Skin of body (tissue), 2 donors: ENCODE measurements at regions not wholly inside any gene's neighbourhood (a gene's known extent, or its start where the extent isn't known, plus 50 kb on each side); places are given as distances from the start of the nearest gene placed in this dataset. TPM values are rescaled to one million over a fixed set of nuclear protein-coding genes. Genes with fewer than 3 reads are reported as not detected.

Experiments used
- DNase-seq: peaks from one replicate; lab custom pipeline; 2025; lab: John Stamatoyannopoulos, UW
- small RNA-seq: library from RNA; depleted of rRNA; stranded (forward); fragments of <200 nt; gene quantifications from one replicate; pipeline ENCODE3, GENCODE V24; 2014; ENCODE audit warnings: low replicate concordance

GRCh38 chr17:31588034-31588433, 196.6 kb downstream of the RAB11FIP4 start:
- no peak for DNase-seq

Small RNA genes lying in the stretch of these regions (small RNA-seq; reads per million reads assigned to genes)
- gene AC007923.3 (not detected), gene RNU6-1134P (not detected)
